Neural progenitor cell (in vitro differentiated cells): ENCODE measurements at regions not wholly inside any gene's neighbourhood (a gene's known extent, or its start where the extent isn't known, plus 50 kb on each side); places are given as distances from the start of the nearest gene placed in this dataset.

Source experiments
- DNase-seq: peaks from one replicate; pipeline ENCODE4 v3.0.0-alpha.2; 2016; ENCODE audit warnings: low spot score
- H2AFZ ChIP-seq: fragments of 200-600 bp; sonication (generic); replicated peaks from 2 replicates; pipeline ENCODE4 v1.6.1; 2016; ENCODE audit warnings: antibody characterized with exemption
- H3F3A ChIP-seq: fragments of 200-600 bp; sonication (generic); 2 replicates; pipeline ENCODE4 v1.6.1; 2016; ENCODE audit warnings: antibody characterized with exemption, low read depth
- H3K27ac ChIP-seq: fragments of 200-600 bp; sonication (generic); 2 replicates; pipeline ENCODE4 v1.5.1; 2016; ENCODE audit warnings: mild to moderate bottlenecking
- H3K27me3 ChIP-seq: fragments of 200-600 bp; sonication (generic); 2 replicates; pipeline ENCODE4 v1.6.1; 2016; ENCODE audit warnings: mild to moderate bottlenecking, moderate library complexity
- H3K36me3 ChIP-seq: fragments of 200-600 bp; sonication (generic); 2 replicates; pipeline ENCODE4 v1.5.1; 2016
- H3K4me1 ChIP-seq: fragments of 200-600 bp; sonication (generic); 2 replicates; pipeline ENCODE4 v1.6.1; 2016; ENCODE audit warnings: mixed run types
- H3K4me2 ChIP-seq: fragments of 200-600 bp; sonication (generic); 2 replicates; pipeline ENCODE4 v1.6.1; 2016
- H3K4me3 ChIP-seq: fragments of 200-600 bp; sonication (generic); 2 replicates; pipeline ENCODE4 v1.5.1; 2016
- H3K79me2 ChIP-seq: fragments of 200-600 bp; sonication (generic); 2 replicates; pipeline ENCODE4 v1.6.1; 2016; ENCODE audit warnings: low read depth
- H3K9ac ChIP-seq: fragments of 200-600 bp; sonication (generic); 2 replicates; pipeline ENCODE4 v1.6.1; 2016
- H3K9me3 ChIP-seq: fragments of 200-600 bp; sonication (generic); 2 replicates; pipeline ENCODE4 v1.5.1; 2016; ENCODE audit warnings: low read depth
- H4K20me1 ChIP-seq: fragments of 200-600 bp; sonication (generic); 2 replicates; pipeline ENCODE4 v1.6.1; 2016; ENCODE audit warnings: low read depth
- H3K27ac Mint-ChIP-seq: 3 replicates; pipeline ENCODE4 v1.8.0; 2021; ENCODE audit warnings: mixed read lengths
- H3K27me3 Mint-ChIP-seq: 2 replicates; pipeline ENCODE4 v1.8.0; 2022; ENCODE audit warnings: low read depth, mild to moderate bottlenecking, inconsistent platforms, moderate library complexity, mixed read lengths; ENCODE audit not compliant: insufficient read depth
- H3K36me3 Mint-ChIP-seq: 3 replicates; pipeline ENCODE4 v1.8.0; 2021; ENCODE audit warnings: mixed read lengths
- H3K4me1 Mint-ChIP-seq: 3 replicates; pipeline ENCODE4 v1.8.0; 2021; ENCODE audit warnings: mixed read lengths
- H3K4me3 Mint-ChIP-seq: 3 replicates; pipeline ENCODE4 v1.8.0; 2021; ENCODE audit warnings: mild to moderate bottlenecking, moderate library complexity, mixed read lengths
- H3K9me3 Mint-ChIP-seq: 3 replicates; pipeline ENCODE4 v1.8.0; 2020; ENCODE audit warnings: mixed read lengths
- EZH2 ChIP-seq: fragments of 200-600 bp; sonication (generic); IDR thresholded peaks from 2 replicates; pipeline ENCODE4 v1.6.1; 2017; ENCODE audit warnings: antibody characterized with exemption, mild to moderate bottlenecking, moderate library complexity
- EZH2phosphoT487 ChIP-seq: fragments of 200-600 bp; sonication (generic); IDR thresholded peaks from 2 replicates; pipeline ENCODE4 v1.6.1; 2017; ENCODE audit warnings: antibody characterized with exemption
- TF ChIP-seq, protein P1 (sequence below): fragments of 200-600 bp; sonication (generic); IDR thresholded peaks from 2 replicates; pipeline ENCODE4 v1.5.1; 2017; ENCODE audit warnings: antibody characterized with exemption, mild to moderate bottlenecking

DNA sequence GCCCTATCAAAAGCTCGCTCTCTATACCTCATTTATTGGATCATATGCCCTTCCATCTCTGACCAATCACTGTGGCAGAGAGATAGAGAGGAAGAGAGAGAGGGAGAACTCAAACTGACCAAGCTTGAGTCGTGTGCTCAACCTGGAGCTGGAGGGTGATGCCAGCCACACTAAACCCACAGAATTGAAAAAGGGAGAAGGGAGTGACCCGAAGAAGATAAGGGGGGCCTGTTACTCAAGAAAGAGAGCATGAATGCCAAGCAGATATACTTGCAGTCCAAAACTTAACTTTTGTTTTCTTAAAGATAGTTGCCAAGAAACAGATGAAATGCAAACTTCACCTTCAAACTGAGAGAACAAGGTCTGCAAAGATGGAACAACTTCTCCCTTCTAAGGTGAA, 112.7 kb downstream of the BTG1 start:
- DNase-seq: no peak
- no peaks in the 10 kb centered on the region for H3F3A ChIP-seq
- no peak overlapping the region for H3K27ac ChIP-seq
- peaks cover 7% of the 10 kb centered on the region for H3K4me1 ChIP-seq
- Mint-ChIP-seq H3K4me3 (no peak overlapping the region), H3K36me3 (no peaks in the 10 kb centered on the region), H3K9me3 (no peaks in the 10 kb centered on the region), H3K27ac (no peak overlapping the region), H3K27me3 (peaks cover 4% of the 10 kb centered on the region), H3K4me1 (peaks cover 10% of the 10 kb centered on the region)
- no peak overlapping the region for H3K9ac ChIP-seq
- TF ChIP-seq, protein P1, sequence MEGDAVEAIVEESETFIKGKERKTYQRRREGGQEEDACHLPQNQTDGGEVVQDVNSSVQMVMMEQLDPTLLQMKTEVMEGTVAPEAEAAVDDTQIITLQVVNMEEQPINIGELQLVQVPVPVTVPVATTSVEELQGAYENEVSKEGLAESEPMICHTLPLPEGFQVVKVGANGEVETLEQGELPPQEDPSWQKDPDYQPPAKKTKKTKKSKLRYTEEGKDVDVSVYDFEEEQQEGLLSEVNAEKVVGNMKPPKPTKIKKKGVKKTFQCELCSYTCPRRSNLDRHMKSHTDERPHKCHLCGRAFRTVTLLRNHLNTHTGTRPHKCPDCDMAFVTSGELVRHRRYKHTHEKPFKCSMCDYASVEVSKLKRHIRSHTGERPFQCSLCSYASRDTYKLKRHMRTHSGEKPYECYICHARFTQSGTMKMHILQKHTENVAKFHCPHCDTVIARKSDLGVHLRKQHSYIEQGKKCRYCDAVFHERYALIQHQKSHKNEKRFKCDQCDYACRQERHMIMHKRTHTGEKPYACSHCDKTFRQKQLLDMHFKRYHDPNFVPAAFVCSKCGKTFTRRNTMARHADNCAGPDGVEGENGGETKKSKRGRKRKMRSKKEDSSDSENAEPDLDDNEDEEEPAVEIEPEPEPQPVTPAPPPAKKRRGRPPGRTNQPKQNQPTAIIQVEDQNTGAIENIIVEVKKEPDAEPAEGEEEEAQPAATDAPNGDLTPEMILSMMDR: no peak
- TF ChIP-seq EZH2phosphoT487 (no peak), EZH2 (no peak)
- no peaks in the 10 kb centered on the region for H3K9me3 ChIP-seq
- H4K20me1 ChIP-seq: no peaks in the 10 kb centered on the region
- H2AFZ ChIP-seq: no peak overlapping the region
- H3K27me3 ChIP-seq: no peaks in the 10 kb centered on the region
- no peaks in the 10 kb centered on the region for H3K79me2 ChIP-seq
- no peak overlapping the region for H3K4me3 ChIP-seq
- no peaks in the 10 kb centered on the region for H3K36me3 ChIP-seq
- H3K4me2 ChIP-seq: no peak overlapping the region

DNA sequence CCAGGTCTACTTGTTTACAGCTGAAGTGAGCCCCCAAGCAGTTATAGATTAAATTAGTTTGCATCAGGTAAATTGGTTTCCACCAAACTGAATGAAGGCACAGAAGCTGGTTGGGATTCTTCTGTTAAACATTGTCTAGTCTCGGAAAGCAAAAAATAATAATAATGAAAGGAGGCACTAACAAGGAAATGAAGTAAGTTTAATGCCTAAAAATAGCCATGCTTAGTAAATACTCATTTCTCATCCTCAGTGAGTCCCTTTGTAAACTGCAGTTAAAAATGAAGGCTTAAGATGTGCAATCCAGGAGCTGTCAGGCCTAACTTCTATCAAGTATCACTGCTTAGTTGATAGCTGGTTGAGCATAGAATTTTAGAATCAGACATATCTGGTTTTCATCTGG, 113.5 kb downstream of the BTG1 start:
- no peaks in the 10 kb centered on the region for H3F3A ChIP-seq
- no peaks in the 10 kb centered on the region for H3K9me3 ChIP-seq
- peaks cover 7% of the 10 kb centered on the region for H3K4me1 ChIP-seq
- no peak overlapping the region for H3K4me3 ChIP-seq
- H3K4me2 ChIP-seq: no peak overlapping the region
- no peaks in the 10 kb centered on the region for H3K27me3 ChIP-seq
- H2AFZ ChIP-seq: no peak overlapping the region
- Mint-ChIP-seq H3K27me3 (peaks cover 6% of the 10 kb centered on the region), H3K36me3 (no peaks in the 10 kb centered on the region), H3K4me3 (no peak overlapping the region), H3K9me3 (no peaks in the 10 kb centered on the region), H3K27ac (no peak overlapping the region), H3K4me1 (peaks cover 10% of the 10 kb centered on the region)
- H3K36me3 ChIP-seq: no peaks in the 10 kb centered on the region
- no peaks in the 10 kb centered on the region for H3K79me2 ChIP-seq
- DNase-seq: no peak
- TF ChIP-seq EZH2phosphoT487 (no peak), EZH2 (no peak)
- TF ChIP-seq, protein P1: no peak
- no peak overlapping the region for H3K9ac ChIP-seq
- H3K27ac ChIP-seq: no peak overlapping the region
- no peaks in the 10 kb centered on the region for H4K20me1 ChIP-seq

DNA sequence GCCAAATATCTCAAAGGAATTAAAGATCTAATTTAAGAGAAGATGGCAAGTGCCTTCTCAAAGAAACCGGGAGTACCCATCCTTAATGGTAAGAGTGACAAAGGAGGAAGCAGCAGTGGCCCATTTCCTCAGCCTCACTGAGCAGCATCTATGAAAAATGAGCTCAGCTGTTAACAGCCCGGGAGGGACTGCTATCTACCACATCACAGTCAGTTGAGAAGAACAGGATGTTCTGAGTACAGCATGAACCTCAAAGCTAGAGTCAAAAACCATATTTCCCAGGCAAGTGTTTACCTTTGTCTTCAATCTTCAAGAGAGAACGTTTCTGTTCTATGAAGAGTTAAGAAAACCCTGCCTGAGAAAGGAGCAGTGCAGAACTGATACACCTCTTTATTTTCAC, 115.0 kb downstream of the BTG1 start:
- Histone ChIP-seq H3F3A (no peaks in the 10 kb centered on the region), H4K20me1 (no peaks in the 10 kb centered on the region), H3K4me1 (peaks cover 7% of the 10 kb centered on the region), H3K9ac (no peak overlapping the region), H3K9me3 (no peaks in the 10 kb centered on the region), H3K4me2 (no peak overlapping the region), H3K36me3 (no peaks in the 10 kb centered on the region), H3K27ac (no peak overlapping the region), H2AFZ (no peak overlapping the region), H3K79me2 (no peaks in the 10 kb centered on the region), H3K27me3 (no peaks in the 10 kb centered on the region), H3K4me3 (no peak overlapping the region)
- peaks cover 10% of the 10 kb centered on the region for H3K4me1 Mint-ChIP-seq
- DNase-seq: no peak
- no peak overlapping the region for H3K4me3 Mint-ChIP-seq
- no peaks in the 10 kb centered on the region for H3K9me3 Mint-ChIP-seq
- no peak overlapping the region for H3K27ac Mint-ChIP-seq
- peaks cover 2% of the 10 kb centered on the region for H3K27me3 Mint-ChIP-seq
- TF ChIP-seq EZH2phosphoT487: no peak
- H3K36me3 Mint-ChIP-seq: no peaks in the 10 kb centered on the region

DNA sequence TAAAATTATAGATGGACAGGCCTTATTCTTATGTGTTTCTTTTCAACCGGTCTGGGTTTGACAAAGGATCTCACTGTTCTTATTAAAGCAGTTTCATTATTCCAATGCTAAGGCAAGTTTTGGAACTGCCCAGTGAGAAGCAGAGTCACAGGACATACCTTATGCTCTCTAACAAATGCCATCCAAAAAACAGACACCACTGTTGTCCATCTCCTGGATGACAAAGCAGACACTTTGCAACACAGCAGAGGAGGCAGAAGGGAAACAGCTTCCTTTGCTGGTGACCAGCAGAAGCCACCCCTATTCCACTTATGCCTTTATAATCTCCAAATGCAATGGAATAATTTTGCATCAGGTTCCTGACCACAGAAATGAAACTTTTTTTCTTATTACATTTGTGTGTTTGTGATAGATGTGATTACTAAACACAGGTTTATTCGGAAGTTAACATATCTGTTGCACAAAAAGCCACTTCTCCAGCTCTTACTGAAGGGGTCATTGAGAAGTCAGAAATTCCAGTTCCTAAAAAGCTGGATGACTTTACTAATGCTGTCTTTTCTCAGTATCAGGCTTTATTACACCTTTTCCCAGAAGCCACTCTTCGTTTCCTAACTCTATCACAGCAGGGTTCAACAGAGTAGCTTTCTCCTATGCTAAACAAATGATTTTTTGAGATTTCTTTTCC, 115.6 kb downstream of the BTG1 start:
- Mint-ChIP-seq H3K27me3 (peaks cover 2% of the 10 kb centered on the region), H3K4me1 (peaks cover 9% of the 10 kb centered on the region), H3K9me3 (no peaks in the 10 kb centered on the region), H3K36me3 (no peaks in the 10 kb centered on the region), H3K4me3 (no peak overlapping the region), H3K27ac (no peak overlapping the region)
- no peak overlapping the region for H3K9ac ChIP-seq
- TF ChIP-seq EZH2 (no peak), EZH2phosphoT487 (no peak)
- TF ChIP-seq, protein P1: no peak
- no peak overlapping the region for H3K27ac ChIP-seq
- H4K20me1 ChIP-seq: no peaks in the 10 kb centered on the region
- H3K4me1 ChIP-seq: peaks cover 5% of the 10 kb centered on the region
- no peak overlapping the region for H3K4me2 ChIP-seq
- H3K79me2 ChIP-seq: no peaks in the 10 kb centered on the region
- no peaks in the 10 kb centered on the region for H3K36me3 ChIP-seq
- no peaks in the 10 kb centered on the region for H3K9me3 ChIP-seq
- no peak overlapping the region for H2AFZ ChIP-seq
- no peaks in the 10 kb centered on the region for H3K27me3 ChIP-seq
- DNase-seq: no peak
- H3K4me3 ChIP-seq: no peak overlapping the region
- no peaks in the 10 kb centered on the region for H3F3A ChIP-seq
